ENCODE measurements at regions not wholly inside any gene's neighbourhood (a gene's known extent, or its start where the extent isn't known, plus 50 kb on each side); places are given as distances from the start of the nearest gene placed in this dataset.
"Not testable (repeated sequence)": the region's sequence is repeated elsewhere in the genome, so short reads cannot be mapped to it uniquely, and the experiment has no call there.

DNA sequence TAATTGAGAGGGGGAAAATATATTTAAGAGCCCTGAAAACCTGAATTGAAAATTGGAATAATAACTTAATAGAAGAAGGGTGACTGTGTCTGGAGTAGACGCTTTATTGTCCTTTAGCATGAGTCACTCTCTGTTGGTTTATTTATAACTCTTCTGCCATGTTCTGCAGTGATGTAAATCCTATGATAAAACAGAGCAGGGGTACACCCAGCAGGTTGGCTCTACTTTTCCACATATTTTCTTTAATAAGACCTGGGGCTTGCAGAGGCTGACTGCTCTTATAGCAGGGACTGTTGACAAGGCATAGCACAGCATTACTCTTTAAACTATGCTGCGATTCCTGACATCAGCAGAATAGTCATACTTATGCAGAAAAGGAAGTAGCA is 389.9 kb upstream of the PCDH9 start:
- DNase-seq = no peak

DNA sequence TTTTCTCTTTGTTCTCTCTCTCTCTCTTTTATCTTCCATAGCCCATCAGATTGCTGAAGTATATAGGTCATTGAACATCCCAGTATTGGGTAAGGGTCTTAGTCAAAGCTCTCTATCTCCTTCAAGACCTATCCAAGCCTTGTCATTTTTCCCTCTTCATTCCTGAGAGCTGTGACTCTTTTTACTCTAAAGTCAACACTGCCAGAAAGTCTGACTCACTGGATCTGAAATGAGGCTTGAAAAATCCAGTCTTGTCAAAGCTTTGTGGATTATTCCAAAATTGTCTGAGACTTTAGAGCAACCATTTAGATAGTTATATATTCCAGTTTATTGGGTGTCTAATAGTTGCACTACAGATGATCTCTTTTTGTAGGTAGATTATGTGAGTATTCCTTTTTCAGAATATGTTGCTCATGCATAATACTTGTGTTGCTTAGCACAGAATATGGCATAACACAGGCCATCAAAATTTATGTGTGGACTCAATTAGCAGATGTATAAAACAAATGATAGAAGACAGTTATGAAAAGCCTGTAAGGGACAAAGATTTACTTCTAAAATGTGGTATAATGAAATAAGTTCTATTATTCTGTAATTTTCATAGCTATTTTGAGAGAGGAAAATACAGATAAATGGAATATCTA is 389.3 kb upstream of the PCDH9 start:
- DNase-seq = peak; percentile 5

DNA sequence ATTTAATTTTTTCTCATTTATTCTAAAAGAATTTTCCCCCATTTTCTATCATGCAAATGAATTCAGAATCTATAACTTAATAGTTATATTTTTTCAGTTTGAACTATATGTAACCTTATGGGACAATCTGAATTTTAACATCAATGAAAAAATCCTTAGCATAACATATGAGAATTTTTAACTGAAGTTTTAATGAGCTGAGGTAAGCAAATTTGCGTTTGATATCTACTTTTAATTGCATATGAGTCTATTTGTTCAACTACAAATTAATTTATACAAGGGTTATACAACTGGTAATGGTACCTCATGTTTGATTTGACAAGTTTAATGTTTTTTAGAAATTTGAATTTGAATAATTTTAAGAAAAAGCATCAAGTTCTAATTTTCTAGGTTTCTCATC is 384.4 kb upstream of the PCDH9 start:
- DNase-seq = no peak

DNA sequence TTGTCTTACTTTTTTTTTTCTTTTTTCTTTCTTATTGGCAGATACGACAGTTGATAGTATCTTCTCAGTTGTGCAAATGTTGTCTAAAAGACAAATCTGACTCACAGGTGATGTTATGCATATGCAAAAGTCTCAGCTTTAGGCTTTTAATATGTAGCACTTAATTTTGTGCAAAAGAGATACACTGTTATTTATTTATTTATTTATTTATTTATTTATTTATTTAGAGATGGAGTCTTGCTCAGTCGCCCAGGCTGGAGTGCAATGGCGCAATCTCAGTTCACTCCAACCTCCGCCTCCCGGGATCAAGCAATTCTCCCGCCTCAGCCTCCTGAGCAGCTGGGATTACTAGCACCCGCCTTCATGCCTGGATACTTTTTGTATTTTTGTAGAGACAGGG is 383.9 kb upstream of the PCDH9 start:
- DNase-seq = no peak

DNA sequence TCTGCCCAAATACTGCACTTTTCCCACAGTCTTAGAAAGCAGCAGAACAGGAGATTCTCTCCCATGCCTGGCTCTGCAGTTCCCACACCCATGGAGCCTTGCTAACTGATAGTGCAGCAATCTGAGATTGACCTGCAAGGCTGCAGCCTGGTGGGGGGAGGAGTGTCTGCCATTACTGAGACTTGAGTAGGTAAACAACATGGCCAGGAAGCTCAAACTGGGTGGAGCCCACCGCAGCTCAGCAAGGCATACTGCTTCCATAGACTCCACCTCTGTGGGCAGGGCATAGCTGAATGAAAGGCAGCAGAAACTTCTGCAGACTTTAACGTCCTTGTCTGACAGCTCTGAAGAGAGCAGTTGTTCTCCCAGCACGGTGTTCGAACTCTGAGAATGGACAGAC is 358.5 kb upstream of the PCDH9 start:
- no peak for DNase-seq

DNA sequence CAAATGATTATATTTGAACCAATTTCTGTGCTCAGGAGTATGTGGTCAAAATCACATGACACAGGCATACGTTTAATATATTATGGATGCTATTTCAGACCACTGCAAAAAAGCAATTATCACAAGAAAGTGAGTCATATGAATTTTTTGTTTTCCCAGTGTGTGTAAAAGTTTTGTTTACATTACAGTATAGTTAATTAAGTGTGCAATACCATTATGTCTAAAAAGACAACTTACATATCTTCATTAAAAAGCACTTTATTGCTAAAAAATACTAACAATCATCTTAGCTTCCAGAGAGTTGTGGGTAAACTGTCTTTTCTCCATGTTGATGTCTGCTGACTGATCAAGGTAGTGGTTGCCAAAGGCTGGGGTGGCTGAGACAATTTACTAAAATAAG is 347.2 kb upstream of the PCDH9 start:
- no peak for DNase-seq

DNA sequence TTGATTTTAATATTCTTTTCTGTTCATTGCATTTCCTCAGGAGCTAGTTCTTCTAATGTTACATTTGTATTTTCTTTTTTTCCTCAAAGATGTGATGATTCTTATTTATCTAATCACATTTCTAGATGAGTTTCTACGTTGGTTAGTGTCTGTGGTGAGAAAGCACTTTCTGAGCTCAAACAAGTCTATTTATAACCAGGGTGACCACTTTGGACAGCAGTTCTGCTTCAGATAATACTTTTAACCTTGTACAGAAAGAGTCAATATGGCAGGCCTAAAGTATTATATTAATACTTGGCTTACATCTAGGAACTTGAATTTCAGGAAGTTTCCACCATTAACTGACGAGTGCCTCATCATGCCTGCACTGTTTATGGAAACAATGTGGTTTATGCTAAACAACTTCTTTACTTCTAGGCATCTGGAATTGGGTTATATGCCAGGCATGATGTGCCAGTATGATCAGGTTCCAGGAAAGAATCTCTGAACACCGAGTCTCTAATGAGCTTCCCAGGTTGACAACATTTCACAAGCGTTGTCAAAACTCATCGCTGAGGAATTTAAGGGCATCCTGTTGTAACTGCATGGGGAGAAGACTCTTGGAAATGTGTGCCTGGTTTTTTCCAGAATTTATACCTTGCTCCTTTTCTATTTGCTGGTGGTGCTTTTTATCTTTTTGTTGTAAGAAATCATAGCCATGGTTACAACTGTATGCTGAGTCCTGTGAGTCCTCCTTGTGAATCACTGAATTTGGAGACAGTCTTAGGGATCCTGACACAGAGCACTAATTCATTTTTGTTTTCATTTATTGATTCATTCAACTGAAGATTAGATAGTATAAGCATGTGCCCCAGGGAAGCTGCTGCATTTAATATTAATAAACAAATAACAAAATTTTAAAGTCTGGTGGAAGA is 344.4 kb upstream of the PCDH9 start:
- no peak for DNase-seq

DNA sequence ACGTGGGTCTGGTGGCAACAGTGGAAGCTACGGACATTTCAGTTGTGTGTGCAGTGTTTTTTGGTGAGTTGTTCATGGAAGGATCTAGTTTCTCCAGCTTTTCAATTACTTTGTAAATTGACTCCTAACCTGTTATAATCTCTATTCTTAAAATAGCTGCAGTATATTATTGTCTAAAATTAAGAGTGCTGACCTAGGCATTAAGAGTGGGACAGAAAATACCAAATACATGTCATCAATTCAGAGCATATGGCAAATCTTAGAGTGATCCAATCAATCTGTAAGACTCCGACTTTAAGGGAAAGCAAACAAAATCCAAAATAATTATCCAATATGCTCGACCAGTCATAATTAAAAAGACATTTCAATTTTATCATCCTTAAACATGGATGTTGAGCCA is 338.1 kb upstream of the PCDH9 start:
- DNase-seq = no peak

DNA sequence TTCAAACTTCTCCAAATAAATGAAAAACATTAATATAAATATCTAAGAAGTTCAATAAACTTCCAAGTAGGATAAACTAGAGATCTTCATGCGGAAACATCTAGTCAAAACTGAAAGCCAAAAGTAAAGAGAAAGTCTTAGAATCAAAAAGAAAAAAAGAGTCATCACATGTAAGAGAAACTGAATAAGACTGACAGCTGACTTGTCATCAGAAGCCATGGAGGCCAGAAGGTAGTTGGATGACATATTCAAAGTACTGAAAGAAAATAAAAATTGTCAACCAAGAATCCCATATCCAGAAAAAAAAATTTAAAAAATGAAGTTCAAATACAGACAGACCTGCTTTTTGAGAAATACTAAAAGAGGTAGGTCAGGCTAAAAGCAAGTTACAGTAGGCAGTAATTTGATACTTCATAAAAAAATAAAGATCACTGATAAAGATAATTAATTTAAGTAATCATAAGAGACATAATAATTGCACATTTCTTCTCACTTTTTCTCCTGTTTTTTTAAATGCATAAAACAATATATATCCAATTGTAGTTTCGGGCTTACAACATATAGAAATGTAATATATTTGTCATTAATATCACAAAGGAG is 327.6 kb upstream of the PCDH9 start:
- DNase-seq = no peak

DNA sequence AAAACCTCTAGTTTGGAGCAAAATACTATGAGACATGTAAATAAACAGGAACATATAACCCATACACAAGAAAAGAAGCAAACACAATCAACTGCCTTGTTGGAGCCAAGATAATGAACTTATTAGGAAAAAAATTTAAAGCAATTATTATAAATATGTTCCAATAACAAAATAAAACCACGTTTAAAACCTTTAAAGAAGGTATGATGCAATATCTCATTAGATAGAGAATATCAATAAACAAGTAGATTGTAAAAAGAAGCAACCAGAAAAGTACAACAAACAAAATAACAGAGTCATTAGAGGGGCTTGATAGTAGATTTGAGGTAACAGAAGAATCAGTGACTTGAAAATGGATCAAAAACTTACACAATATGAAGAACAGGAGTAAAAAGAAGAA is 327.0 kb upstream of the PCDH9 start:
- DNase-seq = no peak

DNA sequence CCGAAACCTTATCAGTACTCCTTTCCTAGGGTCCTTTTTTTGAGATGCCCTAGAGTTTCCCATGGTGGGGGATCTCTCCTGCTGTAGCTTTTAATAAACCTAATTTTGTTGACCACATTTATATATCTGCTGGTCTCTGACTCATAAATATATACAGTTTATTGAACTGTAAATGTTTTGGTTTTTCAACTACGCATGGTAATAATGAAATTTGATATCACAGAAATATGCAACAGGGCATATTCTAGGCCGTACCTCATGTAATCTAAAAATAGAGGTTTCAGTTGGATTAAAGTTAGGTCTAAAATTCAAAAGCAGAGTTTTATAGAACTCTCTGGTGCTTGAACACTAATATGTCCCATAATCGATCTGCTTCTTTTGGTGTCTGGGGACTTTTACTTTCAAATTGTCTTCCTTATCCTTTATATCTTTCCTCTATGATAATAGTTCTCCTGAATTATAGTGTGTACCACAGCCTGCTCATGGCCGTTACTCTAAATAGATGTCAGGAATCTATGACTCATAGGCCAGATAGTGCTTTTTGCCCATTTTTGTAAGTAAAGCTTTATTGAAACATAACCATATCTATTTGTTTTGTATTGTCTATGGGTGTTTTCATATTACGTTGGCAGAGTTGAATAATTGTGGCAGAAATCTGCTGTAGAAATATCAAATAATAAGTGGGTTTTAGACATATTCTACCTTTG is 324.8 kb upstream of the PCDH9 start:
- DNase-seq = no peak

DNA sequence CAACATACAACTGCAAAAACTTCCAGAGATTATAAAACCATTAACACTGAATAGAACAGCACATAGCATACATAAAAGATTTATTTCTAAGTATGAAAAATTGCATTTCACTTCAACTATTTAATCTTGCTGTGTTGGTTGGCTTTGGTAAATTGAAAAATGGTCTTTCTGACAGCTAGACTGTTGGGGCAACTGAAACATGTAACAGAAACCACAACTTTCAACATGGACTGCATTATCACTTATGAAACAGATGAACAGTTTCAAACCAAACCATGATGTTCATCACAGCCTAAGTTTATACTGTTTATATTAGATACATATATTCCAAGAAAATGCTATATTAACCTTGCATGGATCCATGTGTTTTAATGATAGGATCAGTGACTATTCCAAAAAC is 324.1 kb upstream of the PCDH9 start:
- no peak for DNase-seq

DNA sequence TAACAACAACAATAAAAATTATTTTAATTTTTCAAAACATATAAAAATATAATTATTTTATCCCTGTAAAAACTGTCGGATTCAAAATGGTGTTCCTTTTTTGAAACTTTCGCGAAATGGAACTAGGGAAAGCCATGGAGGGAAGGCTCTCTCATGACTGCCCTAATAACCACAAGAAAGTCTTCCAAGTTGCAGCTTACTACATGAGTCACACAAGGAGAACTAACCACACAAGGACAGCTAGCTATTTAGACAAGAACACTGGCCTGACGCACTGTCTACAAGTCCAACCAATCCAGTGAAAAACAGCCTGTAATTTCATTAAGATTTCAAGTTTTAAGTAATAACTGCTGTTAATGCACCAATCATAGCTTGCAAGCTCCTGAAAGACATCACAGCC is 319.2 kb upstream of the PCDH9 start:
- peak; percentile 7 for DNase-seq

DNA sequence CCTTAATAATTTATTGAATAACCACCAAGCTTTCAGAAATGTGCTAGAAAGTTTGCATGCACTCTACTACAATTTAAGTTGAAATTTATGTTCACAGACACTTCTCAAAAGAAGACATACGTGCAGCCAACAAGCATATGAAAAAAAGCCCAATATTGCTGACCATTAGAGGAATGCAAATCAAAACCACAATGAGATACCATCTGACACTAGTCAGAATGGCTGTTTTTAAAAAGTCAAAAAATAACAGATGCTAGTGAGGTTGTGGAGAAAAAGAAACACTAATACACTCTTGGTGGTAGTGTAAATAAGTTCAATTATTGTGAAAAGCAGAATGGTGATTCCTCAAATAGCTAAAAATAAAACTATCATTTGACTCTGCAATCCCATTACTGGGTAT is 308.8 kb upstream of the PCDH9 start:
- DNase-seq = no peak

DNA sequence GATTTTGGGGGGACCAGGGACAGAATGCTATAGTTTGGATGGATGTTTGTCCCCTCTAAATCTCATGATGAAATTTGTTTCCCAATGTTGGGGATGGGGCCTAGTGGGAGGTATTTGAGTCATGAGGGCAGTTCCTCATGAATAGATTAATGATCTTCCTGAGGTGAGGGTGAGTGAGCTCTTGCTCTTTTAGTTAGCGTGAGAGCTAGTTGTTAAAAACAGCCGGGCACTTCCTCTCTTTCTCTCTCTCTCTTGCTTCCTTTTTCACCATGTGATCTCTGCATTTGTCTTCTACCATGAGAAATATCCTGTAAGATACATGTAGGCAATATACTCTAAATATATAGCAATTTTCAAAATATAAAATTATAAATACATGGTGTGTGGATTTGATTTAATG is 290.8 kb upstream of the PCDH9 start:
- DNase-seq = no peak

DNA sequence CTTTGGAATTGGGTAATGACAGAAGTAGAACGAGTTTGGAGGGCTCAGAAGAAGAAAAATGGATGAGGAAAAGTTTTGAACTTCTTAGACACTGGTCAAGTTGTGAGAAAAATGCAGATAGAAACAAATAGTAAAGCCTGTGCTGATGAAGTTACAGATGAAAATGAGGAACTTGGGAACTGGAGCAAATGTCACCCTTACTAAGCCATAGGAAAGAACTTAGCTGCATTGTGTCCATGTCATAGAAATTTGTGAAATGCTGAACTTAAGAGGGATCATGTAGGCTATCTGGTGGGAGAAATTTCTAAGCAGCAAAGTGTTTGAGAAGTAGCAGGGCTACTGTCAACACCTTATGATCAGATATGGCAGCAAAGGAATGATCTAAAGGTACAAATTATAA is 289.2 kb upstream of the PCDH9 start:
- no peak for DNase-seq

DNA sequence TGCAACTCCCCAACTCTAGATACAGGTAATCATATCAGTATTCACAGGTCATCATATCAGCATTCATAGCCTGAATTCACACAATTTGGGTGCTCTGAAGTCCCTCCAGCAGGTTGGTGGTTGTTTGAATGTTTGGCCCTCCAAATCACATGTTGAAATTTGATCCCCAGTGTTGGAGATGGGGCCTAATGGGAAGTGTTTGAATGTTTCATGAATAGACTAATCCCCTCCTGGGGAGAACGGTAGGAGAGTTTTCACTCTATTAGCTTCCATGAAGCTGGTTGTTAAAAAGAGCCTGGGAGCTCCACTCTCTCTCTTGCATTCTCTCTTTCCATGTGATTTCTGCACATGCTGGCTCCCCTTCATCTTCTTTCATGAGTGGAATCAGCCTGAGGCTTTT is 288.6 kb upstream of the PCDH9 start:
- peak; percentile 57 for DNase-seq

DNA sequence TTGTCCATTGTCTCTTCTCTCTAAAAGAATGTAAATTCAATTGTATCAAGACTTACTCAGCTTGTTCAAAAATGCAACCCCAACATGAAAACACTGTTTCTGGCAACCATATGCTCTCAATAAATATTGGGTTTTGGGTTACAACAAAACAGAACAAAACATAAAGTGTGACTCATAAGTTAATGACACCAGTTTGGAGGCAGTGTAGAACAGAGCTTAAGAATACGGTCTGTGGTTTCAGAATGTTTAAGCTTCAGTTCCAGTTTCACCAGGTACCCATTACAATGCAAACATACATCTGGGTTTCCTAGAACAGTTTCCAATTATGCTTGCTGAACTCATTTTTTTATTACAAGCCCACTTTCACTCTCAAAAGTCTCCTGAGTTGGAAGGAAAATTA is 285.8 kb upstream of the PCDH9 start:
- DNase-seq = no peak

DNA sequence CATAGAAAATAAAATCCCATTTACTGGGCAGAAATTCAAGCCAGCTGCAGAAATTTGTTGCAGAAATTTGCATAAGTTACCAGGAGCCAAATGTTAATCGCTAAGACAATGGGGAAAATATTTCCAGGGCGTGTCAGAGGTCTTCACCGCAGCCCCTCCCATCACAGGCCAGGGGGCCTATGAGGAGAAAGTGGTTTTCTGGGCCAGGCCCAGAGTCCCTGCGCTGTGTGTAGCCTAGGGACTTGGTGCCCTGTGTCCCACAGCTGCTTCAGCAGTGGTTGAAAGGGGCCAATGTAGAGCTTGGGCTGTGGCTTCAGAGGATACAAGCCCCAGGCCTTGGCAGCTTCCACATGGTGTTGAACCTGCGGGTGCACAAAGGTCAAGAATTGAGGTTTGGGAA is 278.9 kb upstream of the PCDH9 start:
- DNase-seq = no peak

DNA sequence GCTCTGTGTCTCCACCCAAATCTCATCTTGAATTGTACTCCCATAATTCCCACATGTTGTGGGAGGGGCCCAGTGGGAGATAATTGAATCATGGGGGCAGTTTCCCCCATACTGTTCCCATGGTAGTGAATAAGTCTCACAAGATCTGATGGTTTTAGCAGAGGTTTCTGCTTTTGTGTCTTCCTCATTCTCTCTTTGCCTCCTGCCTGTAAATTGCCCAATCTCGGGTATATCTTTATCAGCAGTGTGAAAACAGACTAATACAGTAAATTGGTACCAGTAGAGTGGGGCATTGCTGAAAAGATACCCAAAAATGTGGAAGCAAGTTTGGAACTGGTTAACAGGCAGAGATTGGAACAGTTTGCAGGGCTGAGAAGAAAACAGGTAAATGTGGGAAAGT is 278.1 kb upstream of the PCDH9 start:
- DNase-seq = not testable (repeated sequence)

DNA sequence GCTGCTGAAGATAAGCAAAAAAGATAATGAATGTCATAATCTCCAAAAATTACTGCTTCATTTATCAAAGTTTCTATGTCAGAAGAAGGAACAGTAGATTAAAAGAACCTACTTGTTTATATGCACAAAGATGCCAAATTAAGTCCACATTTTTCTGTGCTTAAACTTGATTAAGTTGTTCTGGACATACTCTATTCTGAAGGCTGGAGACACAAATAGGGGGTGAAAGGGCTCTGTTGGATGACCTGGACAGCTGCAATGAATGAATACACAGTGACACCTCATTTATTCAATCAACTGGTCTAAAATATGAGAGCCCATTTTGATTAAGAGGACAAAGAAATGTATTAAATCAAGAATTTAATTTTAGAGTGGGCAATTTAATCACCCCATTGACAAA is 276.3 kb upstream of the PCDH9 start:
- DNase-seq = no peak

DNA sequence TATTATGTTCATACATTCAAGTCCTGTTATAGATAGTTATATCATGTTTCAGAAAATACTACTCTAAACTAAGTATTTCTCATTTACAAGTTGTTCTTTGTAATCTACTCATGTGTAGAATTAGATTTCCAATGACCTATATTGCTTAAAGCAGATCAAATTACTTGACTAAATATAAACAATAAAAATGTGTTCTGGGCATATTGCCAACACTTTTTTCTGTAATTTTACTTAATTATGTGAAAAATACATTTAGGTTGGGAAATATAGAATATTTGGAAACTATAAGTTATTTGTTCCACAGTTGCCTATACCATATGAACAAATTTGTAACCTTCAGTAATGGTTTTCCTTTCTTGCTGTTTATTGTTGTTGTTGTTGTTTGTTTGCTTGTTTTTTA is 275.2 kb upstream of the PCDH9 start:
- no peak for DNase-seq

DNA sequence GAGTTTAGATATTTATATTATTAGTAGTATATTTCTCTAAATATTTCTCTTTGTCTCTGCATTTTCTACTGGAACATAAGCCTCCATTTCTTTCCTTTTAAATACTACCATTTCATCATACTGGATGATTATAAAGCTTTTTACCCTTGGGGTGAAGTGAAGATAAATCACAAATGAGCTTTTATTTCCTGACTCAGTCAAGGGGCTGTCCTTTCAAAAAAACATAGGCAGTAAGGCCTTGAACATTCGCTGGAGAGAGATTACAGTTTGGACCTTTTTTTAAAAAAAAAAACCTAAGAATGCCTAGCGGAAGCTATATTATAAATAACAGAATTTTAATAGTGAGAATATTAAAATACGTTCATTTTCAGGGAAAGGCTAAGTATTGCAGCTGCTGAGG is 268.8 kb upstream of the PCDH9 start:
- DNase-seq = no peak

DNA sequence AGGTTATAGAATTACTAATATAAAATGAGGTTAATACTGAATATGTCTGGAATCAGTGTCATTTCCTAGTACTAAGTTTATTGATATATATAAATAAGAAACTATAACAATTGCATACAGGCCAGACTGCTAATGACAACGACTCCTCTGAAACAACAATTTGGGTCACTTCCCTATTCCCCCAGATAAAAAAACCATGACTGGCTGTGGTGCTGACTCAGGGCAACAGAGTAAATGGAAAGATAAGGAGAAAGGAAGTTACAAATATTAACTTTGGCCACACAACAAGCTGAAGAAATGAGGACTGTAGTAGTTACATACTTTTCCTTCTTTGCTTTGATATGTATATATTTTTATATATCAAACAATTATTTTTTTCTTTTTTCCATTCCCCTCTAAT is 263.7 kb upstream of the PCDH9 start:
- no peak for DNase-seq

All from eye (tissue), 1 donor.